Nephron (organoid): ENCODE measurements at regions not wholly inside any gene's neighbourhood (a gene's known extent, or its start where the extent isn't known, plus 50 kb on each side); places are given as distances from the start of the nearest gene placed in this dataset.
A peak's percentile ranks its signal among the peaks of the same experiment; 100 is the strongest.

Source experiments
- H3K27ac Mint-ChIP-seq, 3 experiments: 2 replicates each; pipeline ENCODE4 v1.8.0; 2020; ENCODE audit warnings: mixed read lengths in 3 of 3, mild to moderate bottlenecking in 2 of 3, moderate library complexity in 1 of 3
- H3K27me3 Mint-ChIP-seq: 2 replicates; pipeline ENCODE4 v1.8.0; 2021; ENCODE audit warnings: low read depth, mild to moderate bottlenecking, moderate library complexity, mixed read lengths
- H3K36me3 Mint-ChIP-seq: 2 replicates; pipeline ENCODE4 v1.8.0; 2020; ENCODE audit warnings: low read depth, mixed read lengths
- H3K4me1 Mint-ChIP-seq: 2 replicates; pipeline ENCODE4 v1.8.0; 2020; ENCODE audit warnings: mixed read lengths
- H3K4me3 Mint-ChIP-seq, 3 experiments: 2 replicates each; pipeline ENCODE4 v1.8.0; 2020; ENCODE audit warnings: mild to moderate bottlenecking in 3 of 3, mixed read lengths in 3 of 3, moderate library complexity in 2 of 3
- H3K9me3 Mint-ChIP-seq: 2 replicates; pipeline ENCODE4 v1.8.0; 2020; ENCODE audit warnings: mixed read lengths
- CTCF ChIP-seq, 3 experiments: fragments of 200-600 bp; sonication (generic); IDR thresholded peaks; one replicate each; pipeline ENCODE4 v1.5.0; 2021; ENCODE audit warnings: antibody characterized with exemption in 3 of 3; ENCODE audit not compliant: unreplicated experiment in 3 of 3

GRCh38 chr6:164303102-164303964, 888.8 kb downstream of the QKI start:
- no peak for TF ChIP-seq CTCF (IDR thresholded peaks at IDR 0.05; ENCODE audit: unreplicated experiment in 3 of 3)
- H3K4me1 Mint-ChIP-seq: peaks cover 13% of the 10 kb centered on the region
- no peaks in the 10 kb centered on the region for H3K27me3 Mint-ChIP-seq
- H3K4me3 Mint-ChIP-seq: no peak overlapping the region
- H3K27ac Mint-ChIP-seq: peak overlapping the region; percentile 61 to 82 (median 61)
- H3K36me3 Mint-ChIP-seq: no peaks in the 10 kb centered on the region
- no peaks in the 10 kb centered on the region for H3K9me3 Mint-ChIP-seq

DNA sequence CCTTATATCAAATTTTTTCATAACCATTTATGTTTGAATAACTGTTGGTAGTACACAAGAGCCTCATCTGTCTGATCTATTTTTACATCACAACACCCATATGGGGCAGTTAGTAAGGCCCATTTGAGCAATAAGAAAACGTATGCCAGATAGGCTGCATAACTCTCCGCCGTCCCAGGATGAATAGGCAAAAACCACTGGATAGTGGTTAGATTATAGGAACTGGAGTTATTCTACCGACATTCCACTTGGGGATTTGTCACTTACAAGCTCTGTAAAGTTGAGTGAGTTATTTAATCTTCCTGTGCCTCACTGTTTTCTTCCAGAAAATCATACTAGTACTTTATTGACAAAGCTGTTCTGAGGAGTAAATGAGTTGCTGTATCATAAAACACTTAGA, 881.9 kb downstream of the QKI start:
- TF ChIP-seq CTCF (IDR thresholded peaks at IDR 0.05; ENCODE audit: unreplicated experiment in 3 of 3): no peak
- H3K4me3 Mint-ChIP-seq: no peak overlapping the region
- peaks cover 5% of the 10 kb centered on the region for H3K9me3 Mint-ChIP-seq
- H3K36me3 Mint-ChIP-seq: no peaks in the 10 kb centered on the region
- H3K27ac Mint-ChIP-seq: no peak overlapping the region
- H3K4me1 Mint-ChIP-seq: no peaks in the 10 kb centered on the region
- H3K27me3 Mint-ChIP-seq: peaks cover 7% of the 10 kb centered on the region

GRCh38 chr6:164294047-164294784, 879.7 kb downstream of the QKI start:
- Mint-ChIP-seq H3K27me3 (peaks cover 7% of the 10 kb centered on the region), H3K27ac (no peak overlapping the region), H3K4me3 (no peak overlapping the region), H3K9me3 (peaks cover 11% of the 10 kb centered on the region), H3K36me3 (no peaks in the 10 kb centered on the region), H3K4me1 (no peaks in the 10 kb centered on the region)
- no peak for TF ChIP-seq CTCF (IDR thresholded peaks at IDR 0.05; ENCODE audit: unreplicated experiment in 3 of 3)

DNA sequence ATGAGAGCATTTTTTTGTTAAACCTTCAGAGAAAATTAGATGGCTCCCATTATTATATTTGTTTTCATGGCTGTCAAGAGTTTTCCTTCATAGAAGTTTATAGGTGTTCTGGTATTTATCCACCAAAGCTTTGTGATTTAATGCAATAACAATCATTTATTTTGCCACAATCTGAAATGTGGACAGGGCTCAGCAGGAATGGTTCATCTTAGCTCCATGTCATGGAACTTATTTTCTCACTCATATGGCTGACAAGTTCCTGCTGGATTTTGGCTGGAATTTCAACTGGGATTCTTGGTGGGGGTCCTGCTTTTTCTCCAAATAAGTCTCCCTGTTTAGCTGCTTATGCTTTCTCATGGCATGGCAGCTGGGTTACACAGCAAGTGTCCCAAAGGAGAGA, 876.7 kb downstream of the QKI start:
- Mint-ChIP-seq H3K4me1 (no peaks in the 10 kb centered on the region), H3K27me3 (peaks cover 7% of the 10 kb centered on the region), H3K27ac (no peak overlapping the region), H3K4me3 (no peak overlapping the region), H3K36me3 (no peaks in the 10 kb centered on the region), H3K9me3 (peaks cover 11% of the 10 kb centered on the region)
- no peak for TF ChIP-seq CTCF (IDR thresholded peaks at IDR 0.05; ENCODE audit: unreplicated experiment in 3 of 3)

DNA sequence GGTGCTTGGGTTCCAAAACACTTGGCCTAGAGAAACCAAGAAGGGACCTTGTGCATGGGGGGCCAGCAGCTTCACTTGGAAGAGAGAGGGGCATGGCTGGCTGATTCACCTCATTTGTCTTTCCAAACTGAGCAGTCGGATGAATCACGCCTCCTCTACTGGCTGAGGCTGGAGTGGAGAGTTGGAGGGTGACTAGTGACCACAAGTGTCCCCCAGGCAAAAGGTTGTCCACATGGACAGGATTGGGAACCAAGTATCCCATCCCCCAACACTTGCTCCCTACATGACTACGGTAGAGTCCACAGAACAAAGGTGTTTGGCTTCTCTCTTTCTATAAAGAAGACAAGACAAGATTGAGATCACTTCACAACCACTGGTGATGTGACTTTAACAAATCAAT, 875.6 kb downstream of the QKI start:
- H3K4me3 Mint-ChIP-seq: no peak overlapping the region
- no peaks in the 10 kb centered on the region for H3K36me3 Mint-ChIP-seq
- no peaks in the 10 kb centered on the region for H3K4me1 Mint-ChIP-seq
- peaks cover 4% of the 10 kb centered on the region for H3K27me3 Mint-ChIP-seq
- TF ChIP-seq CTCF (IDR thresholded peaks at IDR 0.05; ENCODE audit: unreplicated experiment in 3 of 3): no peak
- peaks cover 11% of the 10 kb centered on the region for H3K9me3 Mint-ChIP-seq
- H3K27ac Mint-ChIP-seq: no peak overlapping the region
